ENCODE measurements at regions not wholly inside any gene's neighbourhood (a gene's known extent, or its start where the extent isn't known, plus 50 kb on each side); places are given as distances from the start of the nearest gene placed in this dataset.

GRCh38 chr9:29751226-29751625 lies 2177.9 kb upstream of the C9orf72 start:
- TF ChIP-seq CTCF (conservative IDR thresholded peaks at IDR 0.05; ENCODE audit: low read depth, low read length): no peak
- no peak for DNase-seq (ENCODE audit: low read depth)
- no peak overlapping the region for H3K4me3 ChIP-seq (ENCODE audit: low read depth, low read length)

- TF ChIP-seq CTCF (conservative IDR thresholded peaks at IDR 0.05; ENCODE audit: low read depth, low read length): no peak
- no peak for DNase-seq (ENCODE audit: low read depth)
- H3K4me3 ChIP-seq (ENCODE audit: low read depth, low read length): no peak overlapping the region
Observed at GRCh38 chr9:29753638-29754037, 2180.4 kb upstream of the C9orf72 start.

GRCh38 chr9:29769019-29769418 lies 2195.7 kb upstream of the C9orf72 start:
- H3K4me3 ChIP-seq (ENCODE audit: low read depth, low read length): no peak overlapping the region
- no peak for TF ChIP-seq CTCF (conservative IDR thresholded peaks at IDR 0.05; ENCODE audit: low read depth, low read length)
- DNase-seq (ENCODE audit: low read depth): no peak

- no peak overlapping the region for H3K4me3 ChIP-seq (ENCODE audit: low read depth, low read length)
- no peak for DNase-seq (ENCODE audit: low read depth)
- TF ChIP-seq CTCF (conservative IDR thresholded peaks at IDR 0.05; ENCODE audit: low read depth, low read length): no peak
Observed at GRCh38 chr9:29773676-29774075, 2200.4 kb upstream of the C9orf72 start.

GRCh38 chr9:29775491-29775890 lies 2202.2 kb upstream of the C9orf72 start:
- H3K4me3 ChIP-seq (ENCODE audit: low read depth, low read length): no peak overlapping the region
- TF ChIP-seq CTCF (conservative IDR thresholded peaks at IDR 0.05; ENCODE audit: low read depth, low read length): no peak
- no peak for DNase-seq (ENCODE audit: low read depth)

- no peak for DNase-seq (ENCODE audit: low read depth)
- no peak overlapping the region for H3K4me3 ChIP-seq (ENCODE audit: low read depth, low read length)
- no peak for TF ChIP-seq CTCF (conservative IDR thresholded peaks at IDR 0.05; ENCODE audit: low read depth, low read length)
Observed at GRCh38 chr9:29778281-29778849, 2205.1 kb upstream of the C9orf72 start.

- H3K4me3 ChIP-seq (ENCODE audit: low read depth, low read length): no peak overlapping the region
- TF ChIP-seq CTCF (conservative IDR thresholded peaks at IDR 0.05; ENCODE audit: low read depth, low read length): no peak
- DNase-seq (ENCODE audit: low read depth): no peak
Observed at GRCh38 chr9:29793970-29794369, 2220.7 kb upstream of the C9orf72 start.

Data from choroid plexus epithelial cell (primary cell).